Uterus (tissue), 2 donors: ENCODE measurements at regions not wholly inside any gene's neighbourhood (a gene's known extent, or its start where the extent isn't known, plus 50 kb on each side); places are given as distances from the start of the nearest gene placed in this dataset.

ENCODE experiments used
- CTCF ChIP-seq, 4 experiments: fragments of 200-600 bp in 2 of 4; fragments of 450-650 bp in 2 of 4; sonication (generic) in 2 of 4; IDR thresholded peaks; one replicate each; pipeline ENCODE4 v1.5.1; 2016 to 2019; ENCODE audit warnings: antibody characterized with exemption in 4 of 4, mild to moderate bottlenecking in 2 of 4, moderate library complexity in 1 of 4
- POLR2A ChIP-seq, 2 donors: fragments of 450-650 bp; IDR thresholded peaks; one replicate each; pipeline ENCODE4 v1.6.1; 2016; ENCODE audit warnings: antibody characterized with exemption in 2 of 2, mild to moderate bottlenecking in 1 of 2, moderate library complexity in 1 of 2

- no peak for TF ChIP-seq CTCF (IDR thresholded peaks at IDR 0.05)
- TF ChIP-seq POLR2A (IDR thresholded peaks at IDR 0.05), result no peak
Measured at GRCh38 chr1:192476802-192477298, 98.7 kb upstream of the RGS1 start.
